HepG2 (cell line): ENCODE measurements at regions not wholly inside any gene's neighbourhood (a gene's known extent, or its start where the extent isn't known, plus 50 kb on each side); places are given as distances from the start of the nearest gene placed in this dataset.

ENCODE experiments used
- ATAC-seq: fragments of 200-7000 bp; cut with Tn5 transposase; 3 replicates; pipeline ENCODE4 v1.9.1; 2020; ENCODE audit warnings: mild to moderate bottlenecking, moderate library complexity
- BruUV-seq: library from RNA; stranded (reverse); fragments of 400-500 nt; replicated peaks from 2 replicates; lab custom pipeline; 2021; lab: Mats Ljungman, UMichigan
- CTCF ChIA-PET: fragments of 300-600 bp; formaldehyde crosslinking; extraction: SDS; loops from one replicate; lab custom pipeline; 2021; ENCODE audit warnings: low total read pairs, inconsistent platforms, low intra/inter-chr PET ratio; lab: Yijun Ruan, JAX
- POLR2A ChIA-PET: fragments of 350-600 bp; sonication (Branson Sonifier 250); formaldehyde crosslinking; loops from one replicate; lab custom pipeline; 2020; ENCODE audit warnings: antibody characterized with exemption, inconsistent platforms; lab: Yijun Ruan, JAX
- DNase-seq: peaks from one replicate; pipeline ENCODE4 v3.0.0-alpha.2; 2015; ENCODE audit warnings: low spot score
- FAIRE-seq: peaks from 3 replicates; lab custom pipeline; 2011; peaks lifted over from hg19 to GRCh38; lab: Jason Lieb, UNC
- H2AFZ ChIP-seq: one replicate; pipeline ENCODE4 v1.6.1; 2011; ENCODE audit warnings: low read length, inconsistent platforms
- H3K27ac ChIP-seq: fragments of 300-600 bp; 3 replicates; pipeline ENCODE4 v1.8.0; 2011; ENCODE audit warnings: mixed run types, mild to moderate bottlenecking, mixed read lengths, low read length, inconsistent platforms; ENCODE audit not compliant: insufficient read depth; ENCODE audit errors: extremely low read length
- H3K27me3 ChIP-seq, 2 experiments: fragments of 200-600 bp in 1 of 2; 2 replicates in 1 of 2; 3 replicates in 1 of 2; pipeline versions ENCODE4 v1.6.0 to v1.8.0; 2011; ENCODE audit warnings: low read length in 2 of 2, mild to moderate bottlenecking in 2 of 2, moderate library complexity in 2 of 2, inconsistent platforms in 1 of 2; ENCODE audit not compliant: insufficient read depth in 2 of 2, control insufficient read depth in 1 of 2
- H3K36me3 ChIP-seq, 2 experiments: fragments of 200-600 bp in 1 of 2; replicated peaks in 1 of 2; 2 replicates in 1 of 2; 3 replicates in 1 of 2; pipeline versions ENCODE4 v1.5.1 to v1.8.0; 2011; ENCODE audit warnings: low read length in 2 of 2, inconsistent platforms in 1 of 2; ENCODE audit not compliant: insufficient read depth in 2 of 2, control insufficient read depth in 1 of 2
- H3K4me1 ChIP-seq: 2 replicates; pipeline ENCODE4 v1.5.1; 2012; ENCODE audit warnings: low read length, inconsistent platforms; ENCODE audit not compliant: insufficient read depth
- H3K4me2 ChIP-seq: 2 replicates; pipeline ENCODE4 v1.6.0; 2011; ENCODE audit warnings: low read depth, low read length, inconsistent platforms
- H3K4me3 ChIP-seq, 3 experiments: fragments of 200-600 bp in 1 of 3; sonication (generic), shearing (Covaris generic) in 1 of 3; replicated peaks in 1 of 3; 2 replicates each; pipeline ENCODE4 v1.5.1; 2011 to 2016; ENCODE audit warnings: low read length in 3 of 3, inconsistent platforms in 2 of 3, low read depth in 2 of 3, mild to moderate bottlenecking in 2 of 3, control low read depth in 1 of 3, mixed read lengths in 1 of 3; ENCODE audit not compliant: insufficient read depth in 1 of 3
- H3K79me2 ChIP-seq: one replicate; pipeline ENCODE4 v1.6.1; 2011; ENCODE audit warnings: low read length, inconsistent platforms; ENCODE audit not compliant: insufficient read depth
- H3K9ac ChIP-seq: 2 replicates; pipeline ENCODE4 v1.6.0; 2011; ENCODE audit warnings: mild to moderate bottlenecking, low read depth, low read length, inconsistent platforms; ENCODE audit not compliant: insufficient read depth
- H3K9me3 ChIP-seq: 2 replicates; pipeline ENCODE4 v1.5.1; 2012; ENCODE audit warnings: mild to moderate bottlenecking, low read length
- H4K20me1 ChIP-seq: 2 replicates; pipeline ENCODE4 v1.6.0; 2011; ENCODE audit warnings: inconsistent platforms, mild to moderate bottlenecking, low read length, moderate library complexity; ENCODE audit not compliant: insufficient read depth
- ATF7 ChIP-seq, 2 experiments: fragments of 450-650 bp in 1 of 2; sonication (generic) in 1 of 2; formaldehyde crosslinking in 1 of 2; IDR thresholded peaks; 2 replicates each; pipeline versions ENCODE4 v1.4.0 to v1.6.1; 2016 to 2020; ENCODE audit warnings: antibody characterized with exemption in 1 of 2, mild to moderate bottlenecking in 1 of 2, missing genetic modification reagents in 1 of 2
- BCL3 ChIP-seq: sonication (generic); formaldehyde crosslinking; IDR thresholded peaks from 2 replicates; pipeline ENCODE4 v1.5.1; 2020; ENCODE audit warnings: mild to moderate bottlenecking, missing genetic modification reagents, moderate library complexity
- FOSL1 ChIP-seq: sonication (generic); formaldehyde crosslinking; IDR thresholded peaks from 2 replicates; pipeline ENCODE4 v1.9.0; 2021; ENCODE audit warnings: missing genetic modification reagents, borderline replicate concordance
- NFE2L2 ChIP-seq: fragments of 150-350 bp; IDR thresholded peaks from 2 replicates; pipeline ENCODE4 v1.6.1; 2014; ENCODE audit warnings: low read length
- NFYC ChIP-seq: IDR thresholded peaks from 2 replicates; pipeline ENCODE4 v1.6.1; 2016; ENCODE audit warnings: missing genetic modification reagents, missing compliant biosample characterization
- NR2F1 ChIP-seq, 2 experiments: fragments of 450-650 bp in 1 of 2; formaldehyde crosslinking in 1 of 2; IDR thresholded peaks; 2 replicates each; pipeline versions ENCODE4 v1.5.0 to v1.6.1; 2016 to 2020; ENCODE audit warnings: mild to moderate bottlenecking in 1 of 2, missing compliant biosample characterization in 1 of 2, missing genetic modification reagents in 1 of 2, moderate library complexity in 1 of 2
- NRL ChIP-seq: sonication (generic); formaldehyde crosslinking; IDR thresholded peaks from 2 replicates; pipeline ENCODE4 v1.5.0; 2020; ENCODE audit warnings: missing genetic modification reagents, mild to moderate bottlenecking, moderate library complexity, borderline replicate concordance
- PITX1 ChIP-seq: sonication (generic); formaldehyde crosslinking; IDR thresholded peaks from 2 replicates; pipeline ENCODE4 v1.5.1; 2020; ENCODE audit warnings: mild to moderate bottlenecking, missing genetic modification reagents
- POLR2AphosphoS5 ChIP-seq: IDR thresholded peaks from 2 replicates; pipeline ENCODE4 v1.6.1; 2012; ENCODE audit warnings: low read depth, low read length
- RFXAP ChIP-seq: sonication (generic); formaldehyde crosslinking; IDR thresholded peaks from 2 replicates; pipeline ENCODE4 v1.4.0; 2020; ENCODE audit warnings: missing genetic modification reagents, borderline replicate concordance
- SIX1 ChIP-seq: sonication (generic); formaldehyde crosslinking; IDR thresholded peaks from 2 replicates; pipeline ENCODE4 v1.4.0; 2020; ENCODE audit warnings: missing genetic modification reagents, borderline replicate concordance
- U2AF1 ChIP-seq: fragments of 200-400 bp; formaldehyde crosslinking; optimal IDR thresholded peaks from 2 replicates; pipeline ENCODE3; 2017; ENCODE audit warnings: mild to moderate bottlenecking, low read depth, low read length
- WGBS: methylation state at CpG from one replicate; pipeline ENCODE4 v1.1.6; 2017; ENCODE audit warnings: low lambda C conversion rate; 5-methylcytosine and 5-hydroxymethylcytosine counted together
- in situ Hi-C: cut with HindIII; loops from 2 replicates; pipeline ENCODE4 v1.10.0; 2017; ENCODE audit warnings: low pct_unique_long_range_greater_than_20kb; ENCODE audit not compliant: extremely low pct_ligation_motif_present
- intact Hi-C: fragments of 100-400 bp; cut with micrococcal nuclease; formaldehyde crosslinking; loops from one replicate; pipeline ENCODE4 v1.10.0; 2022; ENCODE audit not compliant: unreplicated experiment
- TF ChIP-seq, protein P1 (sequence below): IDR thresholded peaks from 2 replicates; pipeline ENCODE4 v1.6.1; 2016; ENCODE audit warnings: low read depth
- TF ChIP-seq, protein P2 (sequence below): sonication (generic); formaldehyde crosslinking; IDR thresholded peaks from 2 replicates; pipeline ENCODE4 v1.4.0; 2020; ENCODE audit warnings: missing genetic modification reagents

GRCh38 chr11:57937431-57937830, 86.2 kb upstream of the OR9Q1 start:
- Histone ChIP-seq H4K20me1 (no peaks in the 10 kb centered on the region), H3K36me3 (no peaks in the 10 kb centered on the region), H3K9me3 (no peaks in the 10 kb centered on the region), H3K9ac (no peak overlapping the region), H2AFZ (no peak overlapping the region), H3K4me2 (no peak overlapping the region), H3K27ac (no peak overlapping the region), H3K4me1 (peaks cover 74% of the 10 kb centered on the region), H3K4me3 (no peak overlapping the region), H3K27me3 (no peaks in the 10 kb centered on the region; a peak in 1 of 5 replicates), H3K79me2 (no peaks in the 10 kb centered on the region)
- FAIRE-seq (no peak), ATAC-seq (no peak), DNase-seq (no peak)
- intact Hi-C loops (loop anchor here (5.0 kb wide), 1 partner anchor 35 kb away; no protein-coding TSS in a partner anchor), in situ Hi-C loops (no loop called here)
- ChIA-PET CTCF (no interaction called here), POLR2A (no interaction called here)
- WGBS: 74% methylated on average over 3 of the region's 3 CpGs
- no TSS peak for BruUV-seq
- no peak for TF ChIP-seq POLR2AphosphoS5
- TF ChIP-seq FOSL1: no peak
- TF ChIP-seq, protein P1, sequence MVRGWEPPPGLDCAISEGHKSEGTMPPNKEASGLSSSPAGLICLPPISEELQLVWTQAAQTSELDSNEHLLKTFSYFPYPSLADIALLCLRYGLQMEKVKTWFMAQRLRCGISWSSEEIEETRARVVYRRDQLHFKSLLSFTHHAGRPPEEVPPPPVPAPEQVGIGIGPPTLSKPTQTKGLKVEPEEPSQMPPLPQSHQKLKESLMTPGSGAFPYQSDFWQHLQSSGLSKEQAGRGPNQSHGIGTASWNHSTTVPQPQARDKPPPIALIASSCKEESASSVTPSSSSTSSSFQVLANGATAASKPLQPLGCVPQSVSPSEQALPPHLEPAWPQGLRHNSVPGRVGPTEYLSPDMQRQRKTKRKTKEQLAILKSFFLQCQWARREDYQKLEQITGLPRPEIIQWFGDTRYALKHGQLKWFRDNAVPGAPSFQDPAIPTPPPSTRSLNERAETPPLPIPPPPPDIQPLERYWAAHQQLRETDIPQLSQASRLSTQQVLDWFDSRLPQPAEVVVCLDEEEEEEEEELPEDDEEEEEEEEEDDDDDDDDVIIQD: no peak
- TF ChIP-seq NFE2L2: no peak
- TF ChIP-seq NFYC: no peak
- TF ChIP-seq RFXAP (CRISPR knock-in tag): no peak
- no peak for TF ChIP-seq SIX1 (CRISPR knock-in tag)
- TF ChIP-seq NRL (CRISPR knock-in tag): no peak
- TF ChIP-seq PITX1 (CRISPR knock-in tag): no peak
- TF ChIP-seq BCL3 (CRISPR knock-in tag): no peak
- TF ChIP-seq U2AF1: no peak
- no peak for TF ChIP-seq NR2F1 (CRISPR knock-in tag; IDR thresholded peaks at IDR 0.05)
- TF ChIP-seq, protein P2, sequence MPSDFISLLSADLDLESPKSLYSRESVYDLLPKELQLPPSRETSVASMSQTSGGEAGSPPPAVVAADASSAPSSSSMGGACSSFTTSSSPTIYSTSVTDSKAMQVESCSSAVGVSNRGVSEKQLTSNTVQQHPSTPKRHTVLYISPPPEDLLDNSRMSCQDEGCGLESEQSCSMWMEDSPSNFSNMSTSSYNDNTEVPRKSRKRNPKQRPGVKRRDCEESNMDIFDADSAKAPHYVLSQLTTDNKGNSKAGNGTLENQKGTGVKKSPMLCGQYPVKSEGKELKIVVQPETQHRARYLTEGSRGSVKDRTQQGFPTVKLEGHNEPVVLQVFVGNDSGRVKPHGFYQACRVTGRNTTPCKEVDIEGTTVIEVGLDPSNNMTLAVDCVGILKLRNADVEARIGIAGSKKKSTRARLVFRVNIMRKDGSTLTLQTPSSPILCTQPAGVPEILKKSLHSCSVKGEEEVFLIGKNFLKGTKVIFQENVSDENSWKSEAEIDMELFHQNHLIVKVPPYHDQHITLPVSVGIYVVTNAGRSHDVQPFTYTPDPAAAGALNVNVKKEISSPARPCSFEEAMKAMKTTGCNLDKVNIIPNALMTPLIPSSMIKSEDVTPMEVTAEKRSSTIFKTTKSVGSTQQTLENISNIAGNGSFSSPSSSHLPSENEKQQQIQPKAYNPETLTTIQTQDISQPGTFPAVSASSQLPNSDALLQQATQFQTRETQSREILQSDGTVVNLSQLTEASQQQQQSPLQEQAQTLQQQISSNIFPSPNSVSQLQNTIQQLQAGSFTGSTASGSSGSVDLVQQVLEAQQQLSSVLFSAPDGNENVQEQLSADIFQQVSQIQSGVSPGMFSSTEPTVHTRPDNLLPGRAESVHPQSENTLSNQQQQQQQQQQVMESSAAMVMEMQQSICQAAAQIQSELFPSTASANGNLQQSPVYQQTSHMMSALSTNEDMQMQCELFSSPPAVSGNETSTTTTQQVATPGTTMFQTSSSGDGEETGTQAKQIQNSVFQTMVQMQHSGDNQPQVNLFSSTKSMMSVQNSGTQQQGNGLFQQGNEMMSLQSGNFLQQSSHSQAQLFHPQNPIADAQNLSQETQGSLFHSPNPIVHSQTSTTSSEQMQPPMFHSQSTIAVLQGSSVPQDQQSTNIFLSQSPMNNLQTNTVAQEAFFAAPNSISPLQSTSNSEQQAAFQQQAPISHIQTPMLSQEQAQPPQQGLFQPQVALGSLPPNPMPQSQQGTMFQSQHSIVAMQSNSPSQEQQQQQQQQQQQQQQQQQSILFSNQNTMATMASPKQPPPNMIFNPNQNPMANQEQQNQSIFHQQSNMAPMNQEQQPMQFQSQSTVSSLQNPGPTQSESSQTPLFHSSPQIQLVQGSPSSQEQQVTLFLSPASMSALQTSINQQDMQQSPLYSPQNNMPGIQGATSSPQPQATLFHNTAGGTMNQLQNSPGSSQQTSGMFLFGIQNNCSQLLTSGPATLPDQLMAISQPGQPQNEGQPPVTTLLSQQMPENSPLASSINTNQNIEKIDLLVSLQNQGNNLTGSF: no peak
- no peak for TF ChIP-seq ATF7 (IDR thresholded peaks at IDR 0.05)
- TF ChIP-seq ATF7 (CRISPR knock-in tag; IDR thresholded peaks at IDR 0.05): no peak
